GM23248 (cell line): ENCODE measurements at regions not wholly inside any gene's neighbourhood (a gene's known extent, or its start where the extent isn't known, plus 50 kb on each side); places are given as distances from the start of the nearest gene placed in this dataset.

Source experiments
- DNase-seq: peaks from one replicate; pipeline ENCODE4 v3.0.0-alpha.2; 2015
- H2AFZ ChIP-seq: fragments of 200-600 bp; sonication (generic); 2 replicates; pipeline ENCODE4 v1.6.1; 2016; ENCODE audit warnings: antibody characterized with exemption
- H3F3A ChIP-seq: fragments of 200-600 bp; sonication (generic); 2 replicates; pipeline ENCODE4 v1.6.1; 2016; ENCODE audit warnings: mild to moderate bottlenecking, antibody characterized with exemption, mixed run types; ENCODE audit not compliant: insufficient read depth
- H3K27ac ChIP-seq: fragments of 200-600 bp; sonication (generic); 2 replicates; pipeline ENCODE4 v1.5.1; 2016; ENCODE audit warnings: mild to moderate bottlenecking
- H3K27me3 ChIP-seq: fragments of 200-600 bp; sonication (generic); replicated peaks from 2 replicates; pipeline ENCODE4 v1.6.1; 2016; ENCODE audit warnings: mild to moderate bottlenecking; ENCODE audit not compliant: insufficient read depth
- H3K36me3 ChIP-seq: fragments of 200-600 bp; sonication (generic); 2 replicates; pipeline ENCODE4 v1.6.1; 2016; ENCODE audit warnings: low read depth, mild to moderate bottlenecking
- H3K4me1 ChIP-seq: fragments of 200-600 bp; sonication (generic); 2 replicates; pipeline ENCODE4 v1.6.1; 2016; ENCODE audit warnings: mild to moderate bottlenecking; ENCODE audit not compliant: insufficient read depth
- H3K4me2 ChIP-seq: fragments of 200-600 bp; sonication (generic); one replicate; pipeline ENCODE4 v1.6.1; 2016; ENCODE audit warnings: mild to moderate bottlenecking; ENCODE audit not compliant: unreplicated experiment
- H3K4me3 ChIP-seq: fragments of 200-600 bp; sonication (generic); 2 replicates; pipeline ENCODE4 v1.5.1; 2016; ENCODE audit warnings: mild to moderate bottlenecking
- H3K79me2 ChIP-seq: fragments of 200-600 bp; sonication (generic); 2 replicates; pipeline ENCODE4 v1.6.1; 2016; ENCODE audit warnings: mild to moderate bottlenecking; ENCODE audit not compliant: insufficient read depth
- H3K9ac ChIP-seq: fragments of 200-600 bp; sonication (generic); 2 replicates; pipeline ENCODE4 v1.6.1; 2016; ENCODE audit warnings: mild to moderate bottlenecking
- H3K9me2 ChIP-seq: fragments of 200-600 bp; sonication (generic); 2 replicates; pipeline ENCODE4 v1.6.1; 2016; ENCODE audit warnings: mixed run types, mild to moderate bottlenecking, moderate library complexity; ENCODE audit not compliant: insufficient read depth
- H3K9me3 ChIP-seq: fragments of 200-600 bp; sonication (generic); one replicate; pipeline ENCODE4 v1.6.1; 2017; ENCODE audit warnings: low read depth
- H4K20me1 ChIP-seq: fragments of 200-600 bp; sonication (generic); 2 replicates; pipeline ENCODE4 v1.6.0; 2016; ENCODE audit not compliant: insufficient read depth
- EZH2 ChIP-seq: fragments of 200-600 bp; sonication (generic); IDR thresholded peaks from 2 replicates; pipeline ENCODE4 v1.6.1; 2018; ENCODE audit warnings: antibody characterized with exemption, mild to moderate bottlenecking; ENCODE audit not compliant: insufficient read depth, poor library complexity, severe bottlenecking
- EZH2phosphoT487 ChIP-seq: fragments of 200-600 bp; sonication (generic); IDR thresholded peaks from 2 replicates; pipeline ENCODE4 v1.6.1; 2018; ENCODE audit warnings: antibody characterized with exemption, moderate library complexity, mild to moderate bottlenecking, low read depth; ENCODE audit not compliant: insufficient read depth
- WGBS, 2 experiments: methylation state at CpG; one replicate each; pipeline ENCODE4 v1.1.6; 2015 to 2017; ENCODE audit warnings: low lambda C conversion rate in 2 of 2, low coverage in 1 of 2; ENCODE audit errors: missing lambda C conversion rate in 2 of 2; 5-methylcytosine and 5-hydroxymethylcytosine counted together
- in situ Hi-C: fragments of 300-500 bp; cut with MboI; formaldehyde crosslinking; loops from 2 replicates; pipeline ENCODE4 v1.15.0; 2020

GRCh38 chr6:71502956-71503355 is 214.3 kb downstream of the OGFRL1 start:
- WGBS, 2 experiments = 79 to 84% methylated on average over 3 of the region's 3 CpGs
- no peak overlapping the region for H3K4me3 ChIP-seq
- no peaks in the 10 kb centered on the region for H3K36me3 ChIP-seq
- H3K27ac ChIP-seq = no peak overlapping the region
- TF ChIP-seq EZH2 (no peak), EZH2phosphoT487 (no peak)
- H3K27me3 ChIP-seq = no peaks in the 10 kb centered on the region
- H3K4me2 ChIP-seq = no peak overlapping the region
- no peak for DNase-seq
- H4K20me1 ChIP-seq = no peaks in the 10 kb centered on the region
- no peaks in the 10 kb centered on the region for H3K9me3 ChIP-seq
- no peaks in the 10 kb centered on the region for H3F3A ChIP-seq
- no peak overlapping the region for H2AFZ ChIP-seq
- H3K79me2 ChIP-seq = no peaks in the 10 kb centered on the region
- in situ Hi-C loops = no loop called here
- H3K9me2 ChIP-seq = no peaks in the 10 kb centered on the region
- H3K9ac ChIP-seq = no peak overlapping the region
- no peaks in the 10 kb centered on the region for H3K4me1 ChIP-seq

GRCh38 chr6:71507183-71507582 is 218.6 kb downstream of the OGFRL1 start:
- Histone ChIP-seq H3K27me3 (no peaks in the 10 kb centered on the region), H3K27ac (no peak overlapping the region), H3K9me3 (no peaks in the 10 kb centered on the region), H3K4me3 (no peak overlapping the region), H4K20me1 (no peaks in the 10 kb centered on the region), H3K36me3 (no peaks in the 10 kb centered on the region), H3K9me2 (no peaks in the 10 kb centered on the region), H3K79me2 (no peaks in the 10 kb centered on the region), H3F3A (no peaks in the 10 kb centered on the region), H3K9ac (no peak overlapping the region), H2AFZ (no peak overlapping the region), H3K4me1 (peaks cover 8% of the 10 kb centered on the region), H3K4me2 (no peak overlapping the region)
- TF ChIP-seq EZH2phosphoT487 (no peak), EZH2 (no peak)
- in situ Hi-C loops = no loop called here
- DNase-seq = no peak
- 72 to 76% methylated on average over 5 of the region's 5 CpGs for whole genome bisulfite sequencing, 2 experiments

DNA sequence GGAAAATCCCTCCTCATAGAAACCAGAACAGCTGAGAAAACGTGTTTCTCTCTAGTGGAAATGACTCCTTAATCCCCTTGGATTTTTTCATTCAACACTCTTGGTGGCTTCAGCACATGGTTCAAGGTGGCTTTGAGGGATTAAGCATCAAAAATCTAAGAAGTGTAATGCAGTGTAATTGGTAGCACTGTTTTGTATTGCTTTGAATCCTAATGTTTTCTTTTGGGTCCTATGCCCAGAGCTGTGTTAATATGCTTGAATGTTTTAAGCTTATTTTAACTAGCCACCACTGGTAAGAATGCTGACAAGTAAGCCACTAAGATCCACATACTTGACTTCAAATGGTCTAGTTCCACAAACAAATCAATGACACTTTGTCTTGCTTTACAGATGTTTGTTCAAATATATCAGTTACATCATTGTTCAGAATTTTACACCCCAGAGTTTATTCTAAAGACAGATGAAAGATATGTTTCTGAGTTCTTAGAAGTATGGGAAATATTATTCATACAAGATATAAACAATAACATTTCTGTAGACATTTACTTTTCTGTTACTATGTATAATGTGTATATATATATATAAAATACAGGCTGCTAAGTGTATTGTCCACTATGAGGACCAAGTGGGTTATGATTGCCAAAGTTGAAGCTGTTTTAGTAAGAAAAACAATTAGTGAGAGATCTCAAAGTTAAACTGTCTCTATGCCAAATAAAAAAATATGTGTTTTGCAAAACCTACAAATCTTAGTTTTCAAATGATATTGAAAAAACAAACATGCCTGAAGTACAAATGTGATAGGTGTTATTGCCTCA is 220.8 kb downstream of the OGFRL1 start:
- H3K36me3 ChIP-seq = no peaks in the 10 kb centered on the region
- WGBS, 2 experiments = 10 to 31% methylated on average over 1 of the region's 1 CpG
- H3K79me2 ChIP-seq = no peaks in the 10 kb centered on the region
- peak overlapping the region; percentile 40; the same call in 1 of the 2 replicates for H2AFZ ChIP-seq
- no peaks in the 10 kb centered on the region for H3K9me3 ChIP-seq
- H3K27me3 ChIP-seq = no peaks in the 10 kb centered on the region
- no peak overlapping the region for H3K4me2 ChIP-seq
- H3K27ac ChIP-seq = no peak overlapping the region
- H3K9ac ChIP-seq = no peak overlapping the region
- no peaks in the 10 kb centered on the region for H3F3A ChIP-seq
- no peak for TF ChIP-seq EZH2
- TF ChIP-seq EZH2phosphoT487 = no peak
- H4K20me1 ChIP-seq = no peaks in the 10 kb centered on the region
- in situ Hi-C loops = loop anchor here (10.0 kb wide), 2 partner anchors 125 to 325 kb away; no protein-coding TSS in a partner anchor
- peaks cover 8% of the 10 kb centered on the region for H3K4me1 ChIP-seq
- DNase-seq = no peak
- no peaks in the 10 kb centered on the region for H3K9me2 ChIP-seq
- no peak overlapping the region for H3K4me3 ChIP-seq

- Histone ChIP-seq H3K4me1 (peaks cover 8% of the 10 kb centered on the region), H3K4me3 (no peak overlapping the region), H3K4me2 (no peak overlapping the region), H3K36me3 (no peaks in the 10 kb centered on the region), H3F3A (no peaks in the 10 kb centered on the region), H3K79me2 (no peaks in the 10 kb centered on the region), H3K9ac (no peak overlapping the region), H3K9me2 (no peaks in the 10 kb centered on the region), H4K20me1 (no peaks in the 10 kb centered on the region), H2AFZ (peak overlapping the region; percentile 40; the same call in 1 of the 2 replicates), H3K27ac (no peak overlapping the region), H3K9me3 (no peaks in the 10 kb centered on the region), H3K27me3 (no peaks in the 10 kb centered on the region)
- TF ChIP-seq EZH2phosphoT487 (no peak), EZH2 (no peak)
- DNase-seq = peak; percentile 77
- WGBS, 2 experiments = 82 to 83% methylated on average over 5 of the region's 5 CpGs
- in situ Hi-C loops = loop anchor here (10.0 kb wide), 2 partner anchors 125 to 325 kb away; no protein-coding TSS in a partner anchor
Observed at GRCh38 chr6:71510057-71510713, 221.6 kb downstream of the OGFRL1 start.
